ENCODE measurements at regions not wholly inside any gene's neighbourhood (a gene's known extent, or its start where the extent isn't known, plus 50 kb on each side); places are given as distances from the start of the nearest gene placed in this dataset.

- intact Hi-C loops (cut with DNase I), result no loop called here
- TF ChIP-seq EP300 (IDR thresholded peaks at IDR 0.05) (no peak), POLR2A (IDR thresholded peaks at IDR 0.05) (no peak)
- TF ChIP-seq, protein P1, sequence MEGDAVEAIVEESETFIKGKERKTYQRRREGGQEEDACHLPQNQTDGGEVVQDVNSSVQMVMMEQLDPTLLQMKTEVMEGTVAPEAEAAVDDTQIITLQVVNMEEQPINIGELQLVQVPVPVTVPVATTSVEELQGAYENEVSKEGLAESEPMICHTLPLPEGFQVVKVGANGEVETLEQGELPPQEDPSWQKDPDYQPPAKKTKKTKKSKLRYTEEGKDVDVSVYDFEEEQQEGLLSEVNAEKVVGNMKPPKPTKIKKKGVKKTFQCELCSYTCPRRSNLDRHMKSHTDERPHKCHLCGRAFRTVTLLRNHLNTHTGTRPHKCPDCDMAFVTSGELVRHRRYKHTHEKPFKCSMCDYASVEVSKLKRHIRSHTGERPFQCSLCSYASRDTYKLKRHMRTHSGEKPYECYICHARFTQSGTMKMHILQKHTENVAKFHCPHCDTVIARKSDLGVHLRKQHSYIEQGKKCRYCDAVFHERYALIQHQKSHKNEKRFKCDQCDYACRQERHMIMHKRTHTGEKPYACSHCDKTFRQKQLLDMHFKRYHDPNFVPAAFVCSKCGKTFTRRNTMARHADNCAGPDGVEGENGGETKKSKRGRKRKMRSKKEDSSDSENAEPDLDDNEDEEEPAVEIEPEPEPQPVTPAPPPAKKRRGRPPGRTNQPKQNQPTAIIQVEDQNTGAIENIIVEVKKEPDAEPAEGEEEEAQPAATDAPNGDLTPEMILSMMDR (IDR thresholded peaks at IDR 0.05), result no peak
- Histone ChIP-seq H3K4me1 (ENCODE audit: insufficient read depth) (no peaks in the 10 kb centered on the region), H3K27me3 (no peaks in the 10 kb centered on the region), H3K9me3 (no peaks in the 10 kb centered on the region), H3K36me3 (no peaks in the 10 kb centered on the region), H3K4me3 (no peak overlapping the region), H3K27ac (no peak overlapping the region)
- DNase-seq, result no peak
- 56 to 73% (median 64%) methylated on average over 9 of the region's 9 CpGs for WGBS, 3 donors
Observed at GRCh38 chr17:72555052-72555451, 434.2 kb downstream of the SOX9 start.

- intact Hi-C loops (cut with DNase I), result no loop called here
- no peaks in the 10 kb centered on the region for H3K4me1 ChIP-seq (ENCODE audit: insufficient read depth)
- no peak overlapping the region for H3K27ac ChIP-seq
- H3K9me3 ChIP-seq, result no peaks in the 10 kb centered on the region
- TF ChIP-seq POLR2A (IDR thresholded peaks at IDR 0.05) (no peak), EP300 (IDR thresholded peaks at IDR 0.05) (no peak)
- H3K27me3 ChIP-seq, result no peaks in the 10 kb centered on the region
- no peak overlapping the region for H3K4me3 ChIP-seq
- no peaks in the 10 kb centered on the region for H3K36me3 ChIP-seq
- WGBS, 3 donors, result 34 to 37% (median 37%) methylated on average over 24 of the region's 24 CpGs
- DNase-seq, result peak; percentile 15 to 44 (median 26)
Observed at GRCh38 chr17:72556944-72557826, 436.4 kb downstream of the SOX9 start.

DNA sequence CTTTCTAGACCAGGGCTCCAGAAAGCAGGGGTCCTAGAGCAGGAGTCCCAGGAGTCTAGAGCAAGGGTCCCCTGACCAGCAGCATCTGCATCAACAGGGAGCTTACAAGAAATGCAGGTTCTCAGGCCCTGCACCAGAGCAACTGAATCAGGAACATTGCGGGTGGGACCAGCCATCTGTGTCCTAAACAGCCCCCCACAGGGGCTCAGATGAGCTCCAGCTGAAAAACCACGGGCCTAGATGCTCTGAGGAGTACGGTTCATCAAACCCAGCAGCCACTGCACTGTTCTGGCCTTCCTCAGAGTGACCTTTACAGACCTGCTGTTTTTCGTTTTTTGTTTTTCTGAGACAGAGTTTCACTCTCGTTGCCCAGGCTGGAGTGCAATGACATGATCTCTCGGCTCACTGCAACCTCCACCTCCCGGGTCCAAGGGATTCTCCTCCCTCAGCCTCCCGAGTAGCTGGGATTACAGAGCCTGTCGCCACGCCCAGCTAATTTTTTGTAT is 438.2 kb downstream of the SOX9 start:
- Histone ChIP-seq H3K4me3 (no peak overlapping the region), H3K9me3 (no peaks in the 10 kb centered on the region), H3K27ac (no peak overlapping the region), H3K4me1 (ENCODE audit: insufficient read depth) (no peaks in the 10 kb centered on the region), H3K27me3 (no peaks in the 10 kb centered on the region), H3K36me3 (no peaks in the 10 kb centered on the region)
- no peak for DNase-seq
- intact Hi-C loops (cut with DNase I), result no loop called here
- WGBS, 3 donors, result 79 to 88% (median 84%) methylated on average over 10 of the region's 10 CpGs
- TF ChIP-seq, protein P1 (IDR thresholded peaks at IDR 0.05), result no peak
- no peak for TF ChIP-seq EP300 (IDR thresholded peaks at IDR 0.05)
- TF ChIP-seq POLR2A (IDR thresholded peaks at IDR 0.05), result no peak

DNA sequence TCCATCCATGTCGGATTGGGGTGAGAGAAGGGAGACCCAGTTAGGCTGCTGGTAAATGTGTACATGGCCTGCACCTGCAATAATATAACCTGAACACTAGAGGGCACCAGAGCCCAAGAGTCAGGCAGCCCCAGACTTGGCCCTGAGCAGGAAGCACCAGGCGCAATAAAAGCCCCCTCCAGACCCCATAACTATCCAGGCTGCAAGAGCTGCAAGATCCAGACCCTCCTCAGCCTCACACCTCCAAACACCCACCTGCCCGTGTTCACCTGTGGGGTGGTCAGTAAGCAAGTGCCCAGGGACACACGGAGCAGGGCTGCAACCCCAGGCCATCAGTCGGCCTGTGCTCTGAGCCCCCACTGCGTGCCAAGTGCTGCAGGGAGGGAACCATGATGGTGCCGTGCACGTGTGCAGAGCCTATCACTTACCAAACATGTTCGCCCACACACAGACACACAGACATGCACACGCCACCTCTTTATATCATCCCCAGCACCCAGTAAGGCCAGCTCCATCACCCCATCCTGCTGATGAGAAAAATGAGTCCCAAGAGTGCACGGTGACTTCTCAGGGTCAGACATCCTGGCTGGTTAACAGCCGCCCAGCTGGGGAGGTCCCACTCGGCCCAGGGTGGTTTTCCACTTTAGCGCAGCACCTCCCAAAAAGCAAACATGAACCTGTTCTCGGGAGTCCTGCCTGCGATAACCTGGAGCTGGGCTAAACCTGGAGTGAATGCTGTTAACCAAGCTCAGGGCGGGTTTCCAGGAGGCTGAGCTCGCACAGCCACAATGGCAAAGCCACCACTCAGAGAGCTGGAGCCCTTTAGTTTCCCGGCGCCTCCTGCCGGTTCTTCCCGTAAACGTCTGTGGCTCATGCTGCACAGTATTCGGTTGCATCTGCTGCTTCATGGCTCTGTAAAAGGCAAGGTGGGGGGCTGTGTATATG is 439.8 kb downstream of the SOX9 start:
- Histone ChIP-seq H3K9me3 (no peaks in the 10 kb centered on the region), H3K4me3 (no peak overlapping the region), H3K36me3 (no peaks in the 10 kb centered on the region), H3K27me3 (no peaks in the 10 kb centered on the region), H3K27ac (no peak overlapping the region), H3K4me1 (ENCODE audit: insufficient read depth) (no peaks in the 10 kb centered on the region)
- TF ChIP-seq, protein P1 (IDR thresholded peaks at IDR 0.05), result peak in 1 of 3 donors; percentile 24
- TF ChIP-seq EP300 (IDR thresholded peaks at IDR 0.05), result no peak
- 46 to 60% (median 54%) methylated on average over 24 of the region's 24 CpGs for WGBS, 3 donors
- intact Hi-C loops (cut with DNase I), result no loop called here
- no peak for DNase-seq

Measured in ovary (tissue), 7 donors.